Lower leg skin (tissue), 4 donors: ENCODE measurements at regions not wholly inside any gene's neighbourhood (a gene's known extent, or its start where the extent isn't known, plus 50 kb on each side); places are given as distances from the start of the nearest gene placed in this dataset.

Experiments used
- DNase-seq, 2 donors: peaks; one replicate each; pipeline ENCODE4 v3.0.0-alpha.2; 2019; ENCODE audit warnings: low spot score in 2 of 2
- H3K4me3 ChIP-seq: fragments of 200-600 bp; sonication (generic); 2 replicates; pipeline ENCODE4 v1.5.1; 2017; ENCODE audit warnings: mild to moderate bottlenecking, low read depth; ENCODE audit not compliant: poor library complexity, severe bottlenecking
- POLR2A ChIP-seq, 2 donors: fragments of 450-650 bp; IDR thresholded peaks; one replicate each; pipeline ENCODE4 v1.6.1; 2016 to 2017; ENCODE audit warnings: antibody characterized with exemption in 2 of 2, mild to moderate bottlenecking in 1 of 2, moderate library complexity in 1 of 2
- WGBS, 2 donors: methylation state at CpG; one replicate each; pipeline ENCODE4 v1.1.5; 2018; 5-methylcytosine and 5-hydroxymethylcytosine counted together
- intact Hi-C: fragments of 100-400 bp; cut with DNase I; formaldehyde crosslinking; loops from one replicate; pipeline ENCODE4 v1.15.0; 2023; ENCODE audit warnings: low total_unique reads
- TF ChIP-seq, protein P1 (sequence below), 3 donors: fragments of 450-650 bp; IDR thresholded peaks; one replicate each; pipeline ENCODE4 v1.5.1; 2016; ENCODE audit warnings: antibody characterized with exemption in 3 of 3, mild to moderate bottlenecking in 3 of 3, moderate library complexity in 2 of 3

DNA sequence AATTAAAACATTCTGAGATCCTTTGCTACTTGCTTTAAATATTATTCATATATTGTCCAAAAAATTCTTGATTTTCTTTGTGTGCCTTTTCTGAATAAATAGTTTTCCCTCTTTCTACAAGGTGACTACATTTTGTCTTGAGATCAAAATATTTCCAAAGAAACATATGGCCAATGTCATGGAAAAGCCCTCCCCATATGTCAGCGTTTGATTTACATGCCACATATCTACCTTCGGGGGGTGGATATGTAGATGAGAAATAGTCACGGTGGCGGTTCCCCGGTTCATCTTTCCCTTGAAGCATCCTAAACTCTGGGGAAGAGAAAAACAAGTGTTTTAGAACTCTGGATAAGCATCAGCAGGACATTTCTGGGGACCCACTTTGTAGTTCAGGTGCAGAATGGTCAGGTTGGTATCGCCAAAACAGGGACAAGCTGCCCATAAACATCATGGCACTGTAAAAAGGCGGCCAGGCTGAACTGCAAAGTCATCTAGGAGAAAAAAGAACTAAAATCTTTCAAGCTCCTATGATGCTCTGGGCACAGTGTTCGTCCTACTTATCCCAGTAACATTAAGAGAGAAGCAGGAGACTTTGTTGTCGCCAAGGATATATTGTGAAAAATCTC lies 91.5 kb downstream of the MEX3B start:
- WGBS, 2 donors = 80 to 82% methylated on average over 9 of the region's 9 CpGs
- no peak for DNase-seq
- intact Hi-C loops = no loop called here
- TF ChIP-seq, protein P1, sequence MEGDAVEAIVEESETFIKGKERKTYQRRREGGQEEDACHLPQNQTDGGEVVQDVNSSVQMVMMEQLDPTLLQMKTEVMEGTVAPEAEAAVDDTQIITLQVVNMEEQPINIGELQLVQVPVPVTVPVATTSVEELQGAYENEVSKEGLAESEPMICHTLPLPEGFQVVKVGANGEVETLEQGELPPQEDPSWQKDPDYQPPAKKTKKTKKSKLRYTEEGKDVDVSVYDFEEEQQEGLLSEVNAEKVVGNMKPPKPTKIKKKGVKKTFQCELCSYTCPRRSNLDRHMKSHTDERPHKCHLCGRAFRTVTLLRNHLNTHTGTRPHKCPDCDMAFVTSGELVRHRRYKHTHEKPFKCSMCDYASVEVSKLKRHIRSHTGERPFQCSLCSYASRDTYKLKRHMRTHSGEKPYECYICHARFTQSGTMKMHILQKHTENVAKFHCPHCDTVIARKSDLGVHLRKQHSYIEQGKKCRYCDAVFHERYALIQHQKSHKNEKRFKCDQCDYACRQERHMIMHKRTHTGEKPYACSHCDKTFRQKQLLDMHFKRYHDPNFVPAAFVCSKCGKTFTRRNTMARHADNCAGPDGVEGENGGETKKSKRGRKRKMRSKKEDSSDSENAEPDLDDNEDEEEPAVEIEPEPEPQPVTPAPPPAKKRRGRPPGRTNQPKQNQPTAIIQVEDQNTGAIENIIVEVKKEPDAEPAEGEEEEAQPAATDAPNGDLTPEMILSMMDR (IDR thresholded peaks at IDR 0.05) = no peak
- TF ChIP-seq POLR2A (IDR thresholded peaks at IDR 0.05) = no peak
- no peak overlapping the region for H3K4me3 ChIP-seq

DNA sequence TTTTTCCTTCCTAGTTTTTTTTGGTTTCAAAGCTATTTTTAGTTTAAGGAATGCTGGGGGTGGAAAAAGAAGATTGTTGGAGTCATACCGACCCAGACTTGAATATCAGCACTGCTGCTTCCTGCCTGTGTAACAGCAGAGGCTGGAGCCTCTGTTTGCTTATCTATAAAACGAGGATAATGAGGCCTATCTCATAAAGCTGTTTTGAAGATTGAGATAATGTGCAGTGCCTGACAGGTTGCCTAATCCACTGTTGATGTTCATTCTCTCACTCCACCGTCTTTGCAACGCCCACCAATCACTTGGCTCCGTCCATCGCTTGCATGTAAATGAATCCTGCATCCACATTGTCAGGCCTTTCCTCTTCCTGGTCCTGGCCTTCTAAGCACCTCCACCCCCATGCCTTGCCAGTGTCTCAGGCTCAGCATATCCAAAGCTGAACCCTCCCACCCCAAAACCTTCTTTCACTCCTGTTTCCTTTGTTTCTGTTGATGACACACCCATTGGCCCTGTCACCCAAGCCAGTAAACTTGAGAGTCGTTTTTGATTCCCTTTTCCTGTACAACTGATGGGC lies 94.9 kb downstream of the MEX3B start:
- 61 to 65% methylated on average over 7 of the region's 7 CpGs for WGBS, 2 donors
- no peak for DNase-seq
- TF ChIP-seq POLR2A (IDR thresholded peaks at IDR 0.05) = no peak
- TF ChIP-seq, protein P1 (IDR thresholded peaks at IDR 0.05) = no peak

DNA sequence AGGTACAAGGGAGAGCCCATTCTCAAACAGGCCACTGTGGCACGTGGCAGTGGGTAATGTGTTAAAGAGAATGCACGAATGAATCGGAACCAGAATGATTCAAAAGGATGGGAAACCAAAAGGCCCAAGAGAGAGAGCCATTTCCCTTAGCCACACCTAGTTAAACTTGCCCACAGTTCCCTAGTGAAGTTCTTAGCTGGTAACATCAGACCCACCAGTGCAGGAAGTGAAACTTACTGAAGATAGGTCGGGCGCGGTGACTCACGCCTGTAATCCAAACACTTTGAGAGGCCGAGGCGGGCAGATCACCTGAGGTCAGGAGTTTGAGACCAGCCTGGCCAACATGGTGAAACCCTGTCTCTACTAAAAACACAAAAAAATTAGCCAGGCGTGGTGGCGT lies 97.1 kb downstream of the MEX3B start:
- WGBS, 2 donors = 88 to 90% methylated on average over 11 of the region's 11 CpGs
- TF ChIP-seq POLR2A (IDR thresholded peaks at IDR 0.05) = no peak
- TF ChIP-seq, protein P1 (IDR thresholded peaks at IDR 0.05) = no peak
- H3K4me3 ChIP-seq = no peak overlapping the region
- no peak for DNase-seq
- intact Hi-C loops = no loop called here

More for the DNA sequence above, 94.9 kb downstream of the MEX3B start:
- intact Hi-C loops = no loop called here
- H3K4me3 ChIP-seq = no peak overlapping the region

DNA sequence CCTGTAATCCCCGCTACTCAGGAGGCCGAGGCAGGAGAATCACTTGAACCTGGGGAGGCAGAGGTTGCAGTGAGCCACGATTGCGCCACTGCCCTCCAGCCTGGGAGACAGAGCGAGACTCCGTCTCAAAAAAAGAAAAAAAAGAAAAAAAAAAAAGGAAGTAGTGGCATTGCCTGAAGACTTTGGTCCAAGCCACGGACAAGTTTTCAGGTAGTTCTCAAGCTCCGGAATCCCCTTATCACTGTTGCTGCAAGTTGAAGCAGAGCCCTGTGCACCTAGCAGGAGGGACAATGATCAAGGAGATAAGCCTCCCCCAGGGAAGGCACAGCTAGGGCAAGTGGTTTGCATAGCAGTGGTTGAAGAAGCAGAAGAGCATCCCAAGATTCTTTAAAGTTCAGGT lies 97.6 kb downstream of the MEX3B start:
- no peak overlapping the region for H3K4me3 ChIP-seq
- 82 to 83% methylated on average over 8 of the region's 8 CpGs for WGBS, 2 donors
- intact Hi-C loops = no loop called here
- DNase-seq = no peak
- TF ChIP-seq, protein P1 (IDR thresholded peaks at IDR 0.05) = no peak

DNA sequence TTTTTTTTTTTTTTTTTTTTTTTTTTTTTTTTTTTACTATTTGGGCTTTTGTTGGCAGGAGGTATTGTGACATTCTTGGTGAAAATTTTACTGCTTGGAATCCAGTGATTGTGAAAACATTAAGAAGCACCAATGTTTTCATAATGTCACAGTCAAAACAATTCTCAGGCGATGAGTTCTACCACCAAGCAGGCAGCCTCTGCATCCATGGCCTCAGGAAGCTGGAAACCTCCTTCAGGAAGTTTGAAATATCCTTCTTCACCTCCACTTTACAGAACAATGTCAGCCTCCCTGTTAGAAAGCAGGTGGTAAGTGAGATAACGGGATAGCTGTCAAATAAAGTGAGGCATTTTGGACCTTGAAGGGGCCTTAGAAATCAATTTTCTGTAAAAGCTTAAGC lies 98.3 kb downstream of the MEX3B start:
- intact Hi-C loops = no loop called here
- 66 to 71% methylated on average over 2 of the region's 2 CpGs for WGBS, 2 donors
- no peak overlapping the region for H3K4me3 ChIP-seq
- DNase-seq = no peak
- TF ChIP-seq, protein P1 (IDR thresholded peaks at IDR 0.05) = no peak
- no peak for TF ChIP-seq POLR2A (IDR thresholded peaks at IDR 0.05)
